IMR-90 (cell line): ENCODE measurements at regions not wholly inside any gene's neighbourhood (a gene's known extent, or its start where the extent isn't known, plus 50 kb on each side); places are given as distances from the start of the nearest gene placed in this dataset.

ENCODE experiments used
- ATAC-seq: fragments of 200-7000 bp; cut with Tn5 transposase; 2 replicates; pipeline ENCODE4 v1.9.1; 2020; ENCODE audit warnings: low read depth, mild to moderate bottlenecking, moderate library complexity
- BruUV-seq: library from RNA; stranded (reverse); fragments of 400-500 nt; replicated peaks from 2 replicates; lab custom pipeline; 2021; lab: Mats Ljungman, UMichigan
- CTCF ChIA-PET: fragments of 300-600 bp; formaldehyde crosslinking; extraction: SDS; loops from one replicate; lab custom pipeline; 2021; ENCODE audit warnings: antibody characterized with exemption; lab: Yijun Ruan, JAX
- POLR2A ChIA-PET: fragments of 300-600 bp; sonication (Branson Sonifier 250); formaldehyde crosslinking; loops from one replicate; lab custom pipeline; 2022; ENCODE audit warnings: antibody characterized with exemption; ENCODE audit not compliant: unreplicated experiment; lab: Charles Lee
- DNase-seq: peaks from one replicate; pipeline ENCODE4 v3.0.0; 2013
- H2AFZ ChIP-seq: replicated peaks from 2 replicates; pipeline ENCODE3; 2013; ENCODE audit warnings: low read length, mild to moderate bottlenecking; ENCODE audit not compliant: poor library complexity
- H2AK5ac ChIP-seq: 2 replicates; pipeline ENCODE4 v1.6.1; 2013; ENCODE audit warnings: low read depth, low read length, inconsistent platforms
- H2AK9ac ChIP-seq: replicated peaks from 2 replicates; pipeline ENCODE3; 2013; ENCODE audit warnings: mild to moderate bottlenecking, low read depth, low read length, moderate library complexity; ENCODE audit not compliant: poor library complexity
- H2BK120ac ChIP-seq: 2 replicates; pipeline ENCODE4 v1.6.1; 2013; ENCODE audit warnings: low read depth, low read length, inconsistent platforms
- H2BK15ac ChIP-seq: 3 replicates; pipeline ENCODE4 v1.6.1; 2013; ENCODE audit warnings: low read depth, low read length, inconsistent platforms
- H2BK20ac ChIP-seq: 2 replicates; pipeline ENCODE4 v1.6.1; 2013; ENCODE audit warnings: low read depth, mild to moderate bottlenecking, inconsistent platforms, low read length, moderate library complexity
- H2BK5ac ChIP-seq: 2 replicates; pipeline ENCODE4 v1.6.1; 2013; ENCODE audit warnings: mild to moderate bottlenecking, low read depth, low read length, inconsistent platforms; ENCODE audit not compliant: poor library complexity, severe bottlenecking
- H3K14ac ChIP-seq: replicated peaks from 2 replicates; pipeline ENCODE4 v1.6.1; 2013; ENCODE audit warnings: low read depth, low read length, inconsistent platforms
- H3K18ac ChIP-seq: 2 replicates; pipeline ENCODE4 v1.6.1; 2013; ENCODE audit warnings: low read depth, low read length, control low read depth
- H3K23ac ChIP-seq: 2 replicates; pipeline ENCODE4 v1.6.1; 2013; ENCODE audit warnings: low read depth, low read length, inconsistent platforms
- H3K27ac ChIP-seq: 2 replicates; pipeline ENCODE4 v1.5.1; 2013; ENCODE audit warnings: mild to moderate bottlenecking, control low read depth, low read length; ENCODE audit not compliant: insufficient read depth
- H3K27me3 ChIP-seq: 2 replicates; pipeline ENCODE4 v1.6.1; 2013; ENCODE audit warnings: low read length; ENCODE audit not compliant: control insufficient read depth, insufficient read depth
- H3K36me3 ChIP-seq: 2 replicates; pipeline ENCODE4 v1.6.1; 2013; ENCODE audit warnings: low read length, mixed read lengths; ENCODE audit not compliant: control insufficient read depth, insufficient read depth
- H3K4ac ChIP-seq: 2 replicates; pipeline ENCODE4 v1.6.1; 2013; ENCODE audit warnings: low read depth, low read length, inconsistent platforms
- H3K4me1 ChIP-seq: 2 replicates; pipeline ENCODE4 v1.6.1; 2013; ENCODE audit warnings: low read length, mixed read lengths; ENCODE audit not compliant: control insufficient read depth, insufficient read depth
- H3K4me2 ChIP-seq: 2 replicates; pipeline ENCODE4 v1.6.1; 2013; ENCODE audit warnings: low read depth, mild to moderate bottlenecking, control low read depth, low read length, moderate library complexity
- H3K4me3 ChIP-seq: 2 replicates; pipeline ENCODE4 v1.5.1; 2013; ENCODE audit warnings: low read depth, mild to moderate bottlenecking, control low read depth, low read length, moderate library complexity; ENCODE audit not compliant: insufficient read depth
- H3K56ac ChIP-seq: 2 replicates; pipeline ENCODE4 v1.6.1; 2013; ENCODE audit warnings: low read length, inconsistent platforms; ENCODE audit not compliant: insufficient read depth; ENCODE audit errors: extremely low read depth
- H3K79me1 ChIP-seq, 2 experiments: 2 replicates each; pipeline ENCODE4 v1.6.1; 2013; ENCODE audit warnings: low read length in 2 of 2, inconsistent platforms in 1 of 2, low read depth in 1 of 2
- H3K9ac ChIP-seq: 2 replicates; pipeline ENCODE4 v1.6.1; 2013; ENCODE audit warnings: low read depth, low read length, control low read depth
- H3K9me1 ChIP-seq: 2 replicates; pipeline ENCODE4 v1.6.1; 2013; ENCODE audit warnings: low read length, inconsistent platforms; ENCODE audit not compliant: insufficient read depth
- H3K9me3 ChIP-seq: 2 replicates; pipeline ENCODE4 v1.6.1; 2013; ENCODE audit warnings: low read length; ENCODE audit not compliant: control insufficient read depth, insufficient read depth
- H4K20me1 ChIP-seq: 2 replicates; pipeline ENCODE4 v1.6.1; 2013; ENCODE audit warnings: low read length, inconsistent platforms; ENCODE audit not compliant: insufficient read depth
- H4K5ac ChIP-seq: 2 replicates; pipeline ENCODE4 v1.6.1; 2013; ENCODE audit warnings: mild to moderate bottlenecking, low read depth, low read length, control low read depth
- H4K8ac ChIP-seq, 2 experiments: 2 replicates each; pipeline ENCODE4 v1.6.1; 2013; ENCODE audit warnings: low read depth in 2 of 2, low read length in 2 of 2, control low read depth in 1 of 2, inconsistent platforms in 1 of 2
- H4K91ac ChIP-seq: 2 replicates; pipeline ENCODE4 v1.6.1; 2013; ENCODE audit warnings: low read depth, low read length, inconsistent platforms; ENCODE audit not compliant: insufficient read depth
- MAFK ChIP-seq: IDR thresholded peaks from 2 replicates; pipeline ENCODE4 v1.6.1; 2012; ENCODE audit warnings: low read depth, low read length, improper control_type of control experiment
- RCOR1 ChIP-seq: IDR thresholded peaks from 2 replicates; pipeline ENCODE4 v1.6.1; 2012; ENCODE audit warnings: mild to moderate bottlenecking, low read length, improper control_type of control experiment; ENCODE audit not compliant: insufficient replicate concordance
- WGBS, 2 experiments: methylation state at CpG; one replicate each; pipeline versions ENCODE4 v1.1.5 to v1.1.7; 2013; ENCODE audit warnings: missing lambda C conversion rate in 2 of 2; ENCODE audit not compliant: insufficient read length in 1 of 2; ENCODE audit errors: extremely low coverage in 2 of 2; 5-methylcytosine and 5-hydroxymethylcytosine counted together
- dilution Hi-C: fragments of 300-500 bp; cut with HindIII; formaldehyde crosslinking; loops from one replicate; pipeline ENCODE4 v1.14.3; 2018; ENCODE audit warnings: low sequenced_read_pairs; ENCODE audit not compliant: unreplicated experiment
- in situ Hi-C: fragments of 300-500 bp; cut with MboI; formaldehyde crosslinking; loops from 3 replicates; pipeline ENCODE4 v1.14.3; 2019; ENCODE audit warnings: low sequenced_read_pairs, inconsistent platforms, mixed read lengths
- intact Hi-C: fragments of 100-400 bp; cut with micrococcal nuclease; formaldehyde crosslinking; loops from 2 replicates; pipeline ENCODE4 v1.10.0; 2022

GRCh38 chr2:120873958-120874887 is 138.6 kb downstream of the GLI2 start:
- Histone ChIP-seq H4K5ac (no peak overlapping the region), H3K14ac (0 out of 2 replicates have a peak overlapping the region, but pooled peaks have one; percentile 32), H3K9ac (no peak overlapping the region), H3K4me2 (peak overlapping the region; percentile 9; the same call in 1 of the 2 replicates), H4K91ac (0 out of 2 replicates have a peak overlapping the region, but pooled peaks have one; percentile 9), H3K79me1 (peaks cover 41 to 88% of the 10 kb centered on the region in 2 experiments), H3K4me1 (peaks cover 22% of the 10 kb centered on the region), H4K8ac (no peak overlapping the region; a peak in 1 of 4 replicates), H3K9me3 (no peaks in the 10 kb centered on the region), H2BK5ac (no peak overlapping the region), H2AK9ac (peak overlapping the region; percentile 75), H3K4me3 (no peak overlapping the region), H3K27me3 (no peaks in the 10 kb centered on the region), H2AK5ac (no peak overlapping the region; the same call in 1 of the 2 replicates), H3K23ac (peak overlapping the region; percentile 53), H3K4ac (peak overlapping the region; percentile 2; the same call in 1 of the 2 replicates), H2AFZ (peak overlapping the region; percentile 8), H3K36me3 (no peaks in the 10 kb centered on the region; the same call in 1 of the 2 replicates), H3K9me1 (peaks cover 44% of the 10 kb centered on the region), H4K20me1 (peaks cover 79% of the 10 kb centered on the region), H3K18ac (no peak overlapping the region), H2BK120ac (no peak overlapping the region), H2BK15ac (no peak overlapping the region), H3K56ac (no peak overlapping the region), H3K27ac (no peak overlapping the region), H2BK20ac (no peak overlapping the region)
- DNase-seq (no peak), ATAC-seq (peak; percentile 16)
- dilution Hi-C loops (no loop called here), intact Hi-C loops (no loop called here), in situ Hi-C loops (no loop called here)
- CTCF ChIA-PET, result no interaction called here
- BruUV-seq, result no TSS peak
- WGBS, 2 experiments, result 38% methylated on average over 15 of the region's 27 CpGs; no CpG with 5 or more reads in 1 of the 2 experiments
- POLR2A ChIA-PET, result no interaction called here
- TF ChIP-seq RCOR1 (no peak), MAFK (0 out of 2 replicates have a peak, but pooled peaks have one; percentile 4)
